ENCODE measurements at regions not wholly inside any gene's neighbourhood (a gene's known extent, or its start where the extent isn't known, plus 50 kb on each side); places are given as distances from the start of the nearest gene placed in this dataset.

GRCh38 chr14:98298481-98299244 lies 973.3 kb downstream of the BCL11B start:
- intact Hi-C loops (cut with DNase I; ENCODE audit: low total_unique reads) = no loop called here
- no peak overlapping the region for H3K27ac ChIP-seq
- H3K4me1 ChIP-seq = no peaks in the 10 kb centered on the region
- no peak for DNase-seq (ENCODE audit: low spot score in 2 of 2)
- no peaks in the 10 kb centered on the region for H3K9me3 ChIP-seq
- no peaks in the 10 kb centered on the region for H3K27me3 ChIP-seq
- no peaks in the 10 kb centered on the region for H3K36me3 ChIP-seq
- no peak overlapping the region for H3K4me3 ChIP-seq
- TF ChIP-seq POLR2AphosphoS5 (IDR thresholded peaks at IDR 0.05) = no peak
- TF ChIP-seq CTCF (IDR thresholded peaks at IDR 0.05) = no peak
- TF ChIP-seq POLR2A (IDR thresholded peaks at IDR 0.05) = no peak

DNA sequence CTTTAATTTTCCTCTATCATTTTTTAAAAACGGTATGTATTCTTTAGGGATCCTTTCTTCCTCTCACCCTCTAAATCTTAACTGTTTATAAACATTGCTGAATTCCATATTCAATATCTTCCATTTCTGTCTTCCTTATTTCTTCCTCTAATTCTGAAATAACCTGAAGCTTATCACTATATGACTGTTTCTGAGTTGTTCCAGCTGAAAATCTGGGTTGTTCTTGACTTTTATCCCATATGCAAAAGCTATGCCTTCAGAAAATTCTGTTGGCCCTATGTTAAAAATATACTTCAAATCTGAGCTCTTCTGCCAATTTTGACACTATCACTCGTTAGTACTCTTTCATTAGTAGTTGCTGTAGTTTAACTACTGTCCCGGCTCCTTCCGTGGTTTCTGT lies 970.3 kb downstream of the BCL11B start:
- H3K36me3 ChIP-seq = no peaks in the 10 kb centered on the region
- H3K9me3 ChIP-seq = no peaks in the 10 kb centered on the region
- H3K27me3 ChIP-seq = no peaks in the 10 kb centered on the region
- H3K27ac ChIP-seq = no peak overlapping the region
- H3K4me1 ChIP-seq = no peaks in the 10 kb centered on the region
- no peak for DNase-seq (ENCODE audit: low spot score in 2 of 2)
- no peak overlapping the region for H3K4me3 ChIP-seq
- TF ChIP-seq POLR2A (IDR thresholded peaks at IDR 0.05) = no peak
- TF ChIP-seq POLR2AphosphoS5 (IDR thresholded peaks at IDR 0.05) = no peak
- no peak for TF ChIP-seq CTCF (IDR thresholded peaks at IDR 0.05)
- intact Hi-C loops (cut with DNase I; ENCODE audit: low total_unique reads) = no loop called here

DNA sequence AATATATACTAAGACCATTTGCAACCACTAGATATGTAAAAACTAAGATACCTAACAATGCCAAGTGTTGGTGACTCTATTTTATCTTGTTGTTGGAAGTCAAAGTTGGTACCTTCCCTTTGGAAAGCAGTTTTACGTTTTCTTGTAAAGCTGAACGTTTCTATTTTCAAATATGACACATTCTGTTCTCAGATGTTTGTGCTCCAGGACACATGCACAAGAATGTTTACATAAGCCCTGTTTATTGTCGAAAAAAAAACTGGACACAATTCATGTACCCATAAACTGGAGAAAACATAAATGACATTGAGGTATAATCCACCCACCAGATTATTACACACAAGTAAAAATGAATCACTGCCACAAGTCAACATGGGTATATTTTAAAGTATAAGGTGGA lies 967.4 kb downstream of the BCL11B start:
- TF ChIP-seq CTCF (IDR thresholded peaks at IDR 0.05) (no peak), POLR2AphosphoS5 (IDR thresholded peaks at IDR 0.05) (no peak), POLR2A (IDR thresholded peaks at IDR 0.05) (no peak)
- no peak for DNase-seq (ENCODE audit: low spot score in 2 of 2)
- H3K27ac ChIP-seq = no peak overlapping the region
- no peaks in the 10 kb centered on the region for H3K27me3 ChIP-seq
- intact Hi-C loops (cut with DNase I; ENCODE audit: low total_unique reads) = no loop called here
- H3K4me3 ChIP-seq = no peak overlapping the region
- H3K36me3 ChIP-seq = no peaks in the 10 kb centered on the region
- no peaks in the 10 kb centered on the region for H3K9me3 ChIP-seq
- H3K4me1 ChIP-seq = no peaks in the 10 kb centered on the region

- TF ChIP-seq POLR2AphosphoS5 (IDR thresholded peaks at IDR 0.05) = no peak
- no peak for TF ChIP-seq POLR2A (IDR thresholded peaks at IDR 0.05)
- no peak for TF ChIP-seq CTCF (IDR thresholded peaks at IDR 0.05)
- Histone ChIP-seq H3K27me3 (no peaks in the 10 kb centered on the region), H3K4me3 (no peak overlapping the region), H3K36me3 (no peaks in the 10 kb centered on the region), H3K9me3 (no peaks in the 10 kb centered on the region), H3K27ac (no peak overlapping the region), H3K4me1 (no peaks in the 10 kb centered on the region)
- no peak for DNase-seq (ENCODE audit: low spot score in 2 of 2)
- intact Hi-C loops (cut with DNase I; ENCODE audit: low total_unique reads) = no loop called here
Measured at GRCh38 chr14:98309591-98309990, 962.4 kb downstream of the BCL11B start.

GRCh38 chr14:98312006-98312405 lies 960.0 kb downstream of the BCL11B start:
- Histone ChIP-seq H3K4me3 (no peak overlapping the region), H3K27ac (no peak overlapping the region), H3K36me3 (no peaks in the 10 kb centered on the region), H3K4me1 (no peaks in the 10 kb centered on the region), H3K9me3 (no peaks in the 10 kb centered on the region), H3K27me3 (no peaks in the 10 kb centered on the region)
- TF ChIP-seq POLR2A (IDR thresholded peaks at IDR 0.05) (no peak), CTCF (IDR thresholded peaks at IDR 0.05) (no peak), POLR2AphosphoS5 (IDR thresholded peaks at IDR 0.05) (no peak)
- no peak for DNase-seq (ENCODE audit: low spot score in 2 of 2)
- intact Hi-C loops (cut with DNase I; ENCODE audit: low total_unique reads) = no loop called here

All from breast epithelium (tissue), 4 donors.